NB4 (cell line): ENCODE measurements at regions not wholly inside any gene's neighbourhood (a gene's known extent, or its start where the extent isn't known, plus 50 kb on each side); places are given as distances from the start of the nearest gene placed in this dataset.

ENCODE experiments used
- CTCF ChIP-seq: IDR thresholded peaks from one replicate; pipeline ENCODE4 v1.5.1; 2012; ENCODE audit warnings: low read depth, low read length
- POLR2A ChIP-seq: IDR thresholded peaks from 2 replicates; pipeline ENCODE4 v1.6.1; 2011; ENCODE audit warnings: mild to moderate bottlenecking; ENCODE audit not compliant: insufficient read length; ENCODE audit errors: extremely low read depth

- no peak for TF ChIP-seq POLR2A
- TF ChIP-seq CTCF = no peak
Observed at GRCh38 chr9:29640507-29640906, 2067.2 kb upstream of the C9orf72 start.
